Peyer's patch (tissue), 4 donors: ENCODE measurements at regions not wholly inside any gene's neighbourhood (a gene's known extent, or its start where the extent isn't known, plus 50 kb on each side); places are given as distances from the start of the nearest gene placed in this dataset.

Experiments
- POLR2A ChIP-seq, 2 donors: fragments of 450-650 bp; IDR thresholded peaks; one replicate each; pipeline ENCODE4 v1.5.1; 2017; ENCODE audit warnings: antibody characterized with exemption in 2 of 2, mild to moderate bottlenecking in 2 of 2, moderate library complexity in 2 of 2
- TF ChIP-seq, protein P1 (sequence below), 6 experiments: fragments of 450-650 bp in 4 of 6; fragments of 200-600 bp in 2 of 6; sonication (generic) in 1 of 6; IDR thresholded peaks; one replicate each; pipeline ENCODE4 v1.5.1; 2017 to 2019; ENCODE audit warnings: antibody characterized with exemption in 6 of 6, mild to moderate bottlenecking in 3 of 6, moderate library complexity in 1 of 6

DNA sequence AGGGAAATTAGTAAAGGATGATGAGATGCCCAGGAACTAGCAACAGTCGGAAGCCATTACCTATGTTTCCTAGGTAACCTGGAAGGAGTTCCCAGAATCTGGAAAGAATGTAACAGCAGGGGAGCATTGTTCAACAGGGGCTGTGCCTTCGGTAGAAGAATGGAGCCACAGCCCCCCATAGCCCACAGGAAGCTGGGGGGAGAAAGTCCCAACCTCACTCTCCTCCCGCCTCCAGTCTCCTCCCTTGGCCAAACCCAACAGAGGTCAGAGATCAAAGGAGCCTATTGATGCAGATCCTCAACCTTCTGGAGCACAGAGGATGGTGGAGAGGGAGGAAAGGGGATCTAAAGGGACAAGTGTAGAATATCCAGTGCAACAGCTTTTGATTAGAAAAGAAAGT lies 131.5 kb upstream of the SLC44A3 start:
- TF ChIP-seq, protein P1, sequence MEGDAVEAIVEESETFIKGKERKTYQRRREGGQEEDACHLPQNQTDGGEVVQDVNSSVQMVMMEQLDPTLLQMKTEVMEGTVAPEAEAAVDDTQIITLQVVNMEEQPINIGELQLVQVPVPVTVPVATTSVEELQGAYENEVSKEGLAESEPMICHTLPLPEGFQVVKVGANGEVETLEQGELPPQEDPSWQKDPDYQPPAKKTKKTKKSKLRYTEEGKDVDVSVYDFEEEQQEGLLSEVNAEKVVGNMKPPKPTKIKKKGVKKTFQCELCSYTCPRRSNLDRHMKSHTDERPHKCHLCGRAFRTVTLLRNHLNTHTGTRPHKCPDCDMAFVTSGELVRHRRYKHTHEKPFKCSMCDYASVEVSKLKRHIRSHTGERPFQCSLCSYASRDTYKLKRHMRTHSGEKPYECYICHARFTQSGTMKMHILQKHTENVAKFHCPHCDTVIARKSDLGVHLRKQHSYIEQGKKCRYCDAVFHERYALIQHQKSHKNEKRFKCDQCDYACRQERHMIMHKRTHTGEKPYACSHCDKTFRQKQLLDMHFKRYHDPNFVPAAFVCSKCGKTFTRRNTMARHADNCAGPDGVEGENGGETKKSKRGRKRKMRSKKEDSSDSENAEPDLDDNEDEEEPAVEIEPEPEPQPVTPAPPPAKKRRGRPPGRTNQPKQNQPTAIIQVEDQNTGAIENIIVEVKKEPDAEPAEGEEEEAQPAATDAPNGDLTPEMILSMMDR (IDR thresholded peaks at IDR 0.05), result no peak
- no peak for TF ChIP-seq POLR2A (IDR thresholded peaks at IDR 0.05)
